ENCODE measurements at regions not wholly inside any gene's neighbourhood (a gene's known extent, or its start where the extent isn't known, plus 50 kb on each side); places are given as distances from the start of the nearest gene placed in this dataset.

DNA sequence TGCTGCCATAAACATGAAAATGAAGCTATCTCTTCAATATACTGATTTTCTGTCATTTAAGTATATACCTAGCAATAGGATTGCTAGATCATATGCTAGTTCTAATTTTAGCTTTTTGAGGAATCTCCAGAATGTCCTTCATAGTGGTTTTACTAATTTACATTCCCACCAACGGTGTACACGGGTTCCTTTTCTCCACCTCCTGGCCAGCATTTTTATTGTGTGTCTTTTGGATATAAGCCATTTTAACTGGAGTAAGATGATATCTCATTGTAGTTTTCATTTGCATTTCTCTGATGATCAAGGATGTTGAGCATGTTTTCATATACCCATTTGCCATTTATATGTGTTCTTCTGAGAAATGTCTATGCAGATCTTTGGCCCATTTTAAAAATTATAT lies 446.5 kb downstream of the GABRG2 start:
- Histone ChIP-seq H3K4me1 (ENCODE audit: insufficient read depth, low read length) (no peaks in the 10 kb centered on the region), H3K23me2 (ENCODE audit: insufficient read length, low read depth, low read length, poor library complexity, severe bottlenecking) (no peaks in the 10 kb centered on the region), H2AK5ac (ENCODE audit: insufficient read length, low read length) (no peak overlapping the region), H3K79me1 (ENCODE audit: insufficient read depth, low read depth, low read length, poor library complexity, severe bottlenecking) (no peaks in the 10 kb centered on the region), H2BK20ac (ENCODE audit: low read depth, low read length, poor library complexity, severe bottlenecking) (no peak overlapping the region), H3T11ph (ENCODE audit: low read length) (no peak overlapping the region), H3K18ac (ENCODE audit: insufficient read length, low read depth, low read length) (no peak overlapping the region), H2AFZ (ENCODE audit: low read length) (no peak overlapping the region), H3K56ac (ENCODE audit: insufficient read length, low read depth, low read length) (no peak overlapping the region), H2BK12ac (ENCODE audit: insufficient read length, low read depth, low read length) (no peak overlapping the region), H2BK120ac (ENCODE audit: low read depth, low read length, poor library complexity, severe bottlenecking) (no peak overlapping the region), H3K4ac (ENCODE audit: low read depth, low read length) (no peak overlapping the region), H2BK15ac (ENCODE audit: low read depth, low read length) (no peak overlapping the region), H3K9ac (ENCODE audit: extremely low read depth, insufficient read length, low read length) (no peak overlapping the region), H3K23ac (ENCODE audit: insufficient read length, low read depth, low read length) (no peak overlapping the region), H4K91ac (ENCODE audit: insufficient read length, low read depth, low read length) (no peak overlapping the region), H4K5ac (ENCODE audit: insufficient read length, low read depth, low read length) (no peak overlapping the region), H3K14ac (ENCODE audit: insufficient read depth, low read length) (no peak overlapping the region), H3K27me3 (ENCODE audit: insufficient read depth, low read length) (no peaks in the 10 kb centered on the region), H3K4me2 (ENCODE audit: insufficient read depth, insufficient read length, low read length) (no peak overlapping the region), H4K20me1 (ENCODE audit: control insufficient read depth, insufficient read depth, insufficient read length) (no peaks in the 10 kb centered on the region), H4K8ac (replicated peaks; ENCODE audit: insufficient read length, low read depth, low read length) (no peak overlapping the region), H2BK5ac (ENCODE audit: insufficient read length, low read length) (no peak overlapping the region), H3K79me2 (ENCODE audit: insufficient read depth, low read length) (no peaks in the 10 kb centered on the region), H3K27ac (ENCODE audit: insufficient read length, low read depth, low read length) (no peak overlapping the region), H3K9me3 (ENCODE audit: control insufficient read depth, low read depth, low read length) (no peaks in the 10 kb centered on the region)
- H3K4me1 Mint-ChIP-seq = no peaks in the 10 kb centered on the region
- no peak for DNase-seq
- H3K27me3 Mint-ChIP-seq (ENCODE audit: low read depth) = no peaks in the 10 kb centered on the region
- WGBS (ENCODE audit: extremely low coverage, insufficient read length, low lambda C conversion rate) = no CpG with 5 or more reads among the region's 2 CpGs
- H3K4me3 Mint-ChIP-seq = no peak overlapping the region
- TF ChIP-seq, protein P1, sequence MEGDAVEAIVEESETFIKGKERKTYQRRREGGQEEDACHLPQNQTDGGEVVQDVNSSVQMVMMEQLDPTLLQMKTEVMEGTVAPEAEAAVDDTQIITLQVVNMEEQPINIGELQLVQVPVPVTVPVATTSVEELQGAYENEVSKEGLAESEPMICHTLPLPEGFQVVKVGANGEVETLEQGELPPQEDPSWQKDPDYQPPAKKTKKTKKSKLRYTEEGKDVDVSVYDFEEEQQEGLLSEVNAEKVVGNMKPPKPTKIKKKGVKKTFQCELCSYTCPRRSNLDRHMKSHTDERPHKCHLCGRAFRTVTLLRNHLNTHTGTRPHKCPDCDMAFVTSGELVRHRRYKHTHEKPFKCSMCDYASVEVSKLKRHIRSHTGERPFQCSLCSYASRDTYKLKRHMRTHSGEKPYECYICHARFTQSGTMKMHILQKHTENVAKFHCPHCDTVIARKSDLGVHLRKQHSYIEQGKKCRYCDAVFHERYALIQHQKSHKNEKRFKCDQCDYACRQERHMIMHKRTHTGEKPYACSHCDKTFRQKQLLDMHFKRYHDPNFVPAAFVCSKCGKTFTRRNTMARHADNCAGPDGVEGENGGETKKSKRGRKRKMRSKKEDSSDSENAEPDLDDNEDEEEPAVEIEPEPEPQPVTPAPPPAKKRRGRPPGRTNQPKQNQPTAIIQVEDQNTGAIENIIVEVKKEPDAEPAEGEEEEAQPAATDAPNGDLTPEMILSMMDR (conservative IDR thresholded peaks at IDR 0.05) = no peak
- H3K36me3 Mint-ChIP-seq (ENCODE audit: insufficient read depth in 1 of 3, low read depth in 3 of 3) = no peaks in the 10 kb centered on the region; a peak in 1 of 7 replicates
- peaks cover 8 to 9% of the 10 kb centered on the region in 2 experiments; a peak in 4 of 5 replicates for H3K9me3 Mint-ChIP-seq
- no peak overlapping the region; a peak in 1 of 7 replicates for H3K27ac Mint-ChIP-seq
